Lower leg skin (tissue), 3 donors: ENCODE measurements at regions not wholly inside any gene's neighbourhood (a gene's known extent, or its start where the extent isn't known, plus 50 kb on each side); places are given as distances from the start of the nearest gene placed in this dataset.

Experiments used
- CTCF ChIP-seq, 3 donors: fragments of 450-650 bp; IDR thresholded peaks; one replicate each; pipeline ENCODE4 v1.5.1; 2016; ENCODE audit warnings: antibody characterized with exemption in 3 of 3, mild to moderate bottlenecking in 3 of 3, moderate library complexity in 2 of 3
- POLR2A ChIP-seq, 2 donors: fragments of 450-650 bp; IDR thresholded peaks; one replicate each; pipeline ENCODE4 v1.6.1; 2016 to 2017; ENCODE audit warnings: antibody characterized with exemption in 2 of 2, mild to moderate bottlenecking in 1 of 2, moderate library complexity in 1 of 2

- no peak for TF ChIP-seq CTCF (IDR thresholded peaks at IDR 0.05)
- TF ChIP-seq POLR2A (IDR thresholded peaks at IDR 0.05) = no peak
Observed at GRCh38 chr6:93900142-93900541, 480.8 kb upstream of the EPHA7 start.
